Anterior cingulate cortex (tissue), 58 donors: ENCODE measurements at regions not wholly inside any gene's neighbourhood (a gene's known extent, or its start where the extent isn't known, plus 50 kb on each side); places are given as distances from the start of the nearest gene placed in this dataset.

Source experiments
- DNase-seq, 58 donors: peaks; one replicate each; lab custom pipeline; 2025; lab: John Stamatoyannopoulos, UW

DNA sequence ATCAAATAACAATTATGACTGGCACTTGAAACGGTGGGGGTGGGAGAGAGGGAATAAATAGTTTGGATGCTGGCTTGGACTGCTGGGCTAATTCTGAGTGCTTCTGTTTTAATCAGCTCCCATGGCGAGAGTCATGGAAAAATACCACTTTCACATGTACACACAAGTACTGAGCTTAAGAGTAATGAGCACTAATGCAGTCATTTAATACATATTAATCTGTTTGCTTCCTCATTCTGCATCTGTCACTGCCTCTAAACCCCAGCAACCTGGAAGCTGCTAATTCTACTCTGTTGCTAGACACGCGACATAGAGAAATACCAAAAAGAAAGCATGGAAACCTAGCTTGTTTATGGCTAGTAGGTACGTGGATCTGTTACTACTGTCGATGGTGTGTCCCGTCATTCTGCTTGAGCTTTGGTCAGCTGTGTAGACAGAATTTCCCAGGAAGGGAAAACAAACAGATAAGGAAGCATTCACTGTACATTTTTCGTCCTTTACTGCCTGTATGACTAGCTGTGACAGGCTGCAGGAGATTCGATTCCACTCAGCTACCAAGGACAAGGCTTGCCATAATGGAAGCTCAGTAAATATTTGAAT is 238.8 kb downstream of the BAMBI start:
- no peak for DNase-seq

DNA sequence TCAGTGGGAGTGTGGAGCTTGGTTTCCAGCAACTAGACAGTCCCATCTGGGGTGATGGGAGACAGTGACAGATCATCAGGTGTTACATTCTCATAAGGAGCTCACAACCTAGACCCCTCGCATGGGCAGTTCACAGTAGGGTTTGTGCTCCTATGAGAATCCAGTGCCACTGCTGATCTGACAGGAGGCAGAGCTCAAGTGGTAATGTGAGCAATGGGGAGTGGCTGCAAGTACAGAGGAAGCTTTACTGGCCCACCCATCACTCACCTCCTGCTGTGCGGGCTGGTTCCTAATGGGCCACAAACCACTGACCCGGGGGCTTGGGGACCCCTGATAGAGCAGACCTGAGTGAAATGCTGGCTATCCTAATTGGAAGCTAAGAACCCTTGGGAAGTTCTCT is 242.8 kb downstream of the BAMBI start:
- DNase-seq, result no peak

DNA sequence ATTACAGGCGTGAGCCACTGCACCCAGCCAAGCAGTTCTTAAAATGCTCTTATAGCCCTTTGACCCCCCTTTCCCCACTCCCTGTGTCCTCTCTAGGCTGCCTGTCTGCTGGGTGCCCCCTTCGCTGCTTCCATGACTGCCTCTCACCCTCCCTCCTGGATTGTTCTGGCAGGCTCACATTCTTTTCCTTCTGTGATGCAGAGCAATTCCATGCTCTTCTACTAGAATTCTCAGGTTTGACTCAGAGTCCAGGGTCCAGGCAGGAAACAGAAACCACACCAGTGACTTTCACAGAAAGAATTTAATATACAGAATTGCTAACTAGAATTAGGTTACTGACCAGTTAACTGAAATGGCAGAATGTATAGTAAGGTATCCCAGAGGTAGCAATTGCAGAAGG is 244.8 kb downstream of the BAMBI start:
- no peak for DNase-seq

DNA sequence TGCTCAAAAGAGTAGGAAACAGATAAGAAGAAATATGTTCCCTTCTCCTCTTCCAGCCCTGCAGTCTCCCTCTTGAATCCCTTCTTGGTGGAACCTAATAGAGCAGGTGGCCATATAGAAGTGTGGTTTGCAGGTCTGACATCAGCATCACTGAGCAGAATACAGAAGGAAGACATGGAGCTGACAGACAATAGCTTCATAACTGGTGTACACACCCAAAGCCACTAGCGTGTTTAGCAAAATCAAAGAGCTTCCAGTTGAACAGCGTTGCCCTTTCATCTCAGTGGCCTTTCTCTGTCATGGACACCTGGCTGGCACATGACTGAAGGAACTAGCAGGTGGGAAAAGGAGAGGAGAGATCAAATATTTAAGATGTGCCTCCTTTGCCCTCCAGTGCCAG is 245.5 kb downstream of the BAMBI start:
- DNase-seq, result no peak

DNA sequence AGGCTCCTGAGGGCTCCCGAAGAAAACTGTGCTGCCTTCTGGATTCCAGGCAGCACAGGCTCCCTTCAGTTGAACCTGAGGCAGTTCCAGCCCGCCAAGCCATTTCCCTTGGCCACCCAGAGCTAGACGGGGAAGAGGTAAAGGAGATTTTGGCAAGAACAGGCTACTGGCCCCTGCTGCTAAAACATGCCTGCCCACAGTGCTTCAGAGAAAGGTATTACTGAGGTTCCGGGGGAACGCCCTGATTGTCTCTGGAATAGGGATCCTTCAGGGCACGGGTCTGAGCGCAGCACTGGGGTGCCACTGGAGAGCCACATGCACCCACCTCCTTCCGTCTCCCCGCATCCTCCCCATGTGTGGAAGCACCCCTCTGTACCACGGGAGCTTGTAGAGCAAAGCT is 247.4 kb downstream of the BAMBI start:
- DNase-seq, result no peak

- peak in 1 of 58 donors; percentile 7 for DNase-seq
These were observed 247.9 kb downstream of the BAMBI start for GRCh38 chr10:28925121-28925663.

- no peak for DNase-seq
These were observed 249.6 kb downstream of the BAMBI start for GRCh38 chr10:28926932-28927331.

DNA sequence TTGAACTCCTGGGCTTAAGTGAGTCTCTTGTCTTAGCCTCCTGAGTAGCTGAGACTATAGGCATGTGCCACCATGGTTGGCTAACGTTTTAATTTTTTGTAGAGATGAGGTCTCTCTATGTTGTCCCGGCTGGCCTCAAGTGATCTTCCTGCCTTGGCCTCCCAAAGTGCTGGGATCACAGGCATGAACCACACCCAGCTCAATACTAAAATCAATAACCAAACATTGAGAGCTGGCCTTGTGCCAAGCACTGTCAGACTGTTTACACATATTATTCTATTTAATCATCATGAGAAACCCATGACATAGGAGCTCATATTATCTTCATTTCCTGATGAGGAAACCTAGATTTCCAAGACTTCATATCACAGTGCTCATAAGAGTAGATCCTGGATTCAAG is 251.2 kb downstream of the BAMBI start:
- no peak for DNase-seq

GRCh38 chr10:28929942-28930341 is 252.6 kb downstream of the BAMBI start:
- DNase-seq, result no peak

GRCh38 chr10:28930514-28931495 is 253.5 kb downstream of the BAMBI start:
- peak in 19 of 58 donors; percentile 2 to 51 (median 20) for DNase-seq

DNA sequence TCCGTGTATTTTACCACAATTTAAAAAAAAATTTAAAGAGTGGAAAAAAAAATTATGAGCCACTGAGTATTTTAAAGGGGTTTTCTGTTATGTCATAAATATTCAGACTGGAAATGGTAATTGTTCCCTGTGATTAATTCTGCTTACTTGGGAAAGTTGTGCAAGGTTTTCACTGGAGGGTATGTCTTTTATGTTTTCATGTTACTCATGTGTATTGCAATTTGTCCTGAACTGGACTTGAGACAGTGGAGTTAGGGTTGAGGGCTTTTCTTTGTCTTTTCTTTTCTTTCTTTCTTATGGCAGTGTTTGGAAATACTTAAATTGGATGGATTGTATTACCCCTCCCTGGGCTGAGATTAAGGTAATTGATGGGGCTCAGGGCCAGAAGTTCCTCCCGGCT is 257.7 kb downstream of the BAMBI start:
- no peak for DNase-seq

DNA sequence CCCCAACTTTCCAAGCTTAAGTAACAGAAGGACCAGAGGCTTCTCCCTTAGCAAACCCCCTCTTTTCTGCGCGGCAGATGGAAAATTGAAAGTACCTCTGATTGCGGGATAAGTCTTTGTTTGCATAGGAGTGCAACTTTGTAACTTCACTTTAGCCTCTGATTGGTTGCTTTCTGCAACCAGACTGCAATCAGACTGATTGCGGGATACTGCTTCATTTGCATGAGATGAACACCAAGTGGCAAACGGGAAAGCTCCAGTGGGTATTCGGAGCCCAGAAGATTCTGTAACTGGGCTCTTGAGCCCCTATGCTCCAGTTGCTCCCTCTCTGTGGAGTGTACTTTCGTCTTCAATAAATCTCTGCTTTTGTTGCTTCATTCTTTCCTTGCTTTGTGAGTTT is 260.6 kb downstream of the BAMBI start:
- no peak for DNase-seq

- DNase-seq, result no peak
These were observed 261.4 kb downstream of the BAMBI start for GRCh38 chr10:28938745-28939144.

GRCh38 chr10:28939281-28940157 is 262.2 kb downstream of the BAMBI start:
- peak in 11 of 58 donors; percentile 0 to 50 (median 21) for DNase-seq

GRCh38 chr10:28940158-28940888 is 263.0 kb downstream of the BAMBI start:
- DNase-seq, result no peak

DNA sequence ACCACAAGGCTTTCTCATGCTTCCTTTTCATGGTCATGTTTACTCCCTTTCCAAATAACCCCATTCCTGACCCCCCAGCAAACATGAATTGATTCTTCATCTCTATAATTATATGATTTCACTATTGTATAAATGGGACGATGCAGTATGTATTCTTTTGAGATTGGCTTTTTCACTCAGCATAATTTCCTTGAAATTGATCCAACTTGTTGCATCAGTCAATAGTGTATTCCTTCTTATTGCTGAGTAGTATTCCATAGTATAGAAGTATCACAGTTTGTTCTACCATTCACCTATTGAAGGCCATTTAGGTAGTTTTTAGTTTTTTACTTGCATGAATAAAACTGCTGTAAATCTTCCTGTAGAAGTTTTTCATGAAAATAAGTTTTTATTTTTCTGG is 264.7 kb downstream of the BAMBI start:
- DNase-seq, result no peak

GRCh38 chr10:28945959-28946358 is 268.6 kb downstream of the BAMBI start:
- no peak for DNase-seq

DNA sequence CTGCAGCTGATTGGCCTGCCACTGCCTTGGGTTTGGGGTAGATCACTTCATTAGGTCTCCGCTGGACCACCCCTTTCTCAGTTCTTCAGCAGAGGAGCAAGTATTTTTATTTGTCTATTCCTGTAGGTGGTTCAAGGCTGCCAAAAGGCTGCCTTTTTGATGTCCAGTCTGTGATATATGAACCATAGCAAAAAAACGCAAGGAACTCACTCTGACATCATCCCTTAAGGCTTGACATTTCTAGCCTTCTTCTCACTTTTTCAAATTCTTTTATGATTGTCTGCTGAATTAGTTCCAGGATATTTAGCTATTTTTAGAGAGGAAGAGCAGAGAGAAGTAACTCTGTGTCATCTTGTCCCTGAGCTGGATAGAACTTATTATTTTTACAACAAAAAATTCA is 269.2 kb downstream of the BAMBI start:
- DNase-seq, result no peak

- DNase-seq, result no peak
These were observed 269.9 kb downstream of the BAMBI start for GRCh38 chr10:28947171-28947570.

GRCh38 chr10:28948046-28948445 is 270.7 kb downstream of the BAMBI start:
- no peak for DNase-seq
